ENCODE measurements at regions not wholly inside any gene's neighbourhood (a gene's known extent, or its start where the extent isn't known, plus 50 kb on each side); places are given as distances from the start of the nearest gene placed in this dataset.

GRCh38 chr1:201683397-201683796 is 144.5 kb downstream of the NAV1 start:
- H3K4me1 ChIP-seq: peaks cover 19% of the 10 kb centered on the region
- H3K27me3 ChIP-seq: no peaks in the 10 kb centered on the region
- no peak overlapping the region for H3K4me3 ChIP-seq (ENCODE audit: low read depth, low read length)
- TF ChIP-seq, protein P1, sequence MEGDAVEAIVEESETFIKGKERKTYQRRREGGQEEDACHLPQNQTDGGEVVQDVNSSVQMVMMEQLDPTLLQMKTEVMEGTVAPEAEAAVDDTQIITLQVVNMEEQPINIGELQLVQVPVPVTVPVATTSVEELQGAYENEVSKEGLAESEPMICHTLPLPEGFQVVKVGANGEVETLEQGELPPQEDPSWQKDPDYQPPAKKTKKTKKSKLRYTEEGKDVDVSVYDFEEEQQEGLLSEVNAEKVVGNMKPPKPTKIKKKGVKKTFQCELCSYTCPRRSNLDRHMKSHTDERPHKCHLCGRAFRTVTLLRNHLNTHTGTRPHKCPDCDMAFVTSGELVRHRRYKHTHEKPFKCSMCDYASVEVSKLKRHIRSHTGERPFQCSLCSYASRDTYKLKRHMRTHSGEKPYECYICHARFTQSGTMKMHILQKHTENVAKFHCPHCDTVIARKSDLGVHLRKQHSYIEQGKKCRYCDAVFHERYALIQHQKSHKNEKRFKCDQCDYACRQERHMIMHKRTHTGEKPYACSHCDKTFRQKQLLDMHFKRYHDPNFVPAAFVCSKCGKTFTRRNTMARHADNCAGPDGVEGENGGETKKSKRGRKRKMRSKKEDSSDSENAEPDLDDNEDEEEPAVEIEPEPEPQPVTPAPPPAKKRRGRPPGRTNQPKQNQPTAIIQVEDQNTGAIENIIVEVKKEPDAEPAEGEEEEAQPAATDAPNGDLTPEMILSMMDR (IDR thresholded peaks at IDR 0.05; ENCODE audit: low read depth, low read length): no peak
- DNase-seq: no peak
- no peaks in the 10 kb centered on the region for H3K36me3 ChIP-seq
- H3K9me3 ChIP-seq: no peaks in the 10 kb centered on the region

- no peak overlapping the region for H3K4me3 ChIP-seq (ENCODE audit: low read depth, low read length)
- H3K36me3 ChIP-seq: no peaks in the 10 kb centered on the region
- TF ChIP-seq, protein P1 (IDR thresholded peaks at IDR 0.05; ENCODE audit: low read depth, low read length): no peak
- no peak for DNase-seq
- peaks cover 23% of the 10 kb centered on the region for H3K4me1 ChIP-seq
- H3K9me3 ChIP-seq: no peaks in the 10 kb centered on the region
- H3K27me3 ChIP-seq: no peaks in the 10 kb centered on the region
These were observed 143.5 kb upstream of the IPO9 start for GRCh38 chr1:201685485-201685884.

GRCh38 chr1:201686714-201687455 is 142.1 kb upstream of the IPO9 start:
- DNase-seq: no peak
- H3K9me3 ChIP-seq: no peaks in the 10 kb centered on the region
- TF ChIP-seq, protein P1 (IDR thresholded peaks at IDR 0.05; ENCODE audit: low read depth, low read length): no peak
- H3K36me3 ChIP-seq: no peaks in the 10 kb centered on the region
- no peaks in the 10 kb centered on the region for H3K27me3 ChIP-seq
- peaks cover 27% of the 10 kb centered on the region for H3K4me1 ChIP-seq
- no peak overlapping the region for H3K4me3 ChIP-seq (ENCODE audit: low read depth, low read length)

GRCh38 chr1:201688514-201688913 is 140.4 kb upstream of the IPO9 start:
- TF ChIP-seq, protein P1 (IDR thresholded peaks at IDR 0.05; ENCODE audit: low read depth, low read length): no peak
- no peaks in the 10 kb centered on the region for H3K27me3 ChIP-seq
- no peaks in the 10 kb centered on the region for H3K9me3 ChIP-seq
- no peaks in the 10 kb centered on the region for H3K36me3 ChIP-seq
- DNase-seq: no peak
- peaks cover 42% of the 10 kb centered on the region for H3K4me1 ChIP-seq
- no peak overlapping the region for H3K4me3 ChIP-seq (ENCODE audit: low read depth, low read length)

DNA sequence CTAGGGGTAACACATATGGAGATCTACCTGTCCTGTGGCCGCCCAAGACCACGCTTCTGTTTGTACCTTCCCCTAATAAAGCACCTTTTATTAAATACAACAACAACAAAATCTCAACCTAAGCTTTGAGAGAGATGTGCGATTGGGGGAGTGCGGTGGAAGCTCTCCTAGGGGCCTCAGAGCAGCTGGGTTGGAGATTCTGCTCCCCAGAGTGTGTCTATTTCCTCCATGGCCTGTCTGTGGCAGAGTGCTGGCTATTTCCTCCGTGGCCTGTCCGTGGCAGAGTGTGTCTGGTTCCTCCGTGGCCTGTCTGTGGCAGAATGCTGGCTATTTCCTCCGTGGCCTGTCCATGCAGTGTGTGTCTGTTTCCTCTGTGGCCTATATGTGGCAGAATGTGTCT is 139.3 kb upstream of the IPO9 start:
- Histone ChIP-seq H3K4me3 (ENCODE audit: low read depth, low read length) (no peak overlapping the region), H3K36me3 (no peaks in the 10 kb centered on the region), H3K9me3 (no peaks in the 10 kb centered on the region), H3K27me3 (no peaks in the 10 kb centered on the region), H3K4me1 (peaks cover 54% of the 10 kb centered on the region)
- no peak for DNase-seq
- TF ChIP-seq, protein P1 (IDR thresholded peaks at IDR 0.05; ENCODE audit: low read depth, low read length): no peak

- Histone ChIP-seq H3K9me3 (no peaks in the 10 kb centered on the region), H3K4me1 (peaks cover 63% of the 10 kb centered on the region), H3K27me3 (no peaks in the 10 kb centered on the region), H3K4me3 (ENCODE audit: low read depth, low read length) (no peak overlapping the region), H3K36me3 (no peaks in the 10 kb centered on the region)
- TF ChIP-seq, protein P1 (IDR thresholded peaks at IDR 0.05; ENCODE audit: low read depth, low read length): no peak
- no peak for DNase-seq
These were observed 138.4 kb upstream of the IPO9 start for GRCh38 chr1:201690528-201690927.
